ENCODE measurements at regions not wholly inside any gene's neighbourhood (a gene's known extent, or its start where the extent isn't known, plus 50 kb on each side); places are given as distances from the start of the nearest gene placed in this dataset.
A peak's percentile ranks its signal among the peaks of the same experiment; 100 is the strongest.

- Histone ChIP-seq H2AFZ (ENCODE audit: low read length) (no peak overlapping the region), H3K27me3 (ENCODE audit: control insufficient read depth in 1 of 2, insufficient read depth in 2 of 2, low read length in 2 of 2) (no peaks in the 10 kb centered on the region), H3K4me1 (ENCODE audit: insufficient read depth, low read length) (no peaks in the 10 kb centered on the region), H3K27ac (ENCODE audit: extremely low read length, insufficient read depth, low read length) (no peak overlapping the region), H3K36me3 (replicated peaks in 1 of 2; ENCODE audit: control insufficient read depth in 1 of 2, insufficient read depth in 2 of 2, low read length in 2 of 2) (no peaks in the 10 kb centered on the region), H3K79me2 (ENCODE audit: insufficient read depth, low read length) (no peaks in the 10 kb centered on the region), H3K9ac (ENCODE audit: insufficient read depth, low read depth, low read length) (no peak overlapping the region), H4K20me1 (ENCODE audit: insufficient read depth, low read length) (no peaks in the 10 kb centered on the region), H3K4me2 (ENCODE audit: low read depth, low read length) (no peak overlapping the region), H3K9me3 (ENCODE audit: low read length) (no peaks in the 10 kb centered on the region; the same call in 1 of the 2 replicates), H3K4me3 (replicated peaks in 1 of 3; ENCODE audit: insufficient read depth in 1 of 3, low read depth in 2 of 3, low read length in 3 of 3) (no peak overlapping the region)
- 53% methylated on average over 8 of the region's 8 CpGs for WGBS (ENCODE audit: low lambda C conversion rate)
- ChIA-PET POLR2A (no interaction called here), CTCF (ENCODE audit: low intra/inter-chr PET ratio, low total read pairs) (no interaction called here)
- intact Hi-C loops (cut with micrococcal nuclease; ENCODE audit: unreplicated experiment) (no loop called here), in situ Hi-C loops (cut with HindIII; ENCODE audit: extremely low pct_ligation_motif_present, low pct_unique_long_range_greater_than_20kb) (no loop called here)
- DNase-seq (ENCODE audit: low spot score) (no peak), FAIRE-seq (no peak), ATAC-seq (peak; percentile 50; the same call in 1 of the 3 replicates)
- no TSS peak for BruUV-seq (replicated peaks)
- TF ChIP-seq, protein P1, sequence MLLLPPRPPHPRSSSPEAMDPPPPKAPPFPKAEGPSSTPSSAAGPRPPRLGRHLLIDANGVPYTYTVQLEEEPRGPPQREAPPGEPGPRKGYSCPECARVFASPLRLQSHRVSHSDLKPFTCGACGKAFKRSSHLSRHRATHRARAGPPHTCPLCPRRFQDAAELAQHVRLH (CRISPR knock-in tag; IDR thresholded peaks at IDR 0.05; ENCODE audit: borderline replicate concordance, low read depth), result no peak
- no peak for TF ChIP-seq NONO (IDR thresholded peaks at IDR 0.05)
- no peak for TF ChIP-seq NONO (CRISPR knock-in tag; conservative IDR thresholded peaks at IDR 0.05)
- TF ChIP-seq ZSCAN22 (CRISPR knock-in tag; IDR thresholded peaks at IDR 0.05), result no peak
- TF ChIP-seq, protein P2, sequence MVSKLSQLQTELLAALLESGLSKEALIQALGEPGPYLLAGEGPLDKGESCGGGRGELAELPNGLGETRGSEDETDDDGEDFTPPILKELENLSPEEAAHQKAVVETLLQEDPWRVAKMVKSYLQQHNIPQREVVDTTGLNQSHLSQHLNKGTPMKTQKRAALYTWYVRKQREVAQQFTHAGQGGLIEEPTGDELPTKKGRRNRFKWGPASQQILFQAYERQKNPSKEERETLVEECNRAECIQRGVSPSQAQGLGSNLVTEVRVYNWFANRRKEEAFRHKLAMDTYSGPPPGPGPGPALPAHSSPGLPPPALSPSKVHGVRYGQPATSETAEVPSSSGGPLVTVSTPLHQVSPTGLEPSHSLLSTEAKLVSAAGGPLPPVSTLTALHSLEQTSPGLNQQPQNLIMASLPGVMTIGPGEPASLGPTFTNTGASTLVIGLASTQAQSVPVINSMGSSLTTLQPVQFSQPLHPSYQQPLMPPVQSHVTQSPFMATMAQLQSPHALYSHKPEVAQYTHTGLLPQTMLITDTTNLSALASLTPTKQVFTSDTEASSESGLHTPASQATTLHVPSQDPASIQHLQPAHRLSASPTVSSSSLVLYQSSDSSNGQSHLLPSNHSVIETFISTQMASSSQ (IDR thresholded peaks at IDR 0.05; ENCODE audit: low read depth), result no peak
- TF ChIP-seq, protein P2 (CRISPR knock-in tag; IDR thresholded peaks at IDR 0.05; ENCODE audit: borderline replicate concordance), result no peak
- TF ChIP-seq SP2 (CRISPR knock-in tag; IDR thresholded peaks at IDR 0.05), result no peak
- no peak for TF ChIP-seq ZNF256 (CRISPR knock-in tag; conservative IDR thresholded peaks at IDR 0.05)
- TF ChIP-seq, protein P3, sequence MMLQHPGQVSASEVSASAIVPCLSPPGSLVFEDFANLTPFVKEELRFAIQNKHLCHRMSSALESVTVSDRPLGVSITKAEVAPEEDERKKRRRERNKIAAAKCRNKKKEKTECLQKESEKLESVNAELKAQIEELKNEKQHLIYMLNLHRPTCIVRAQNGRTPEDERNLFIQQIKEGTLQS (CRISPR knock-in tag; IDR thresholded peaks at IDR 0.05), result no peak
- no peak for TF ChIP-seq ZNF367 (CRISPR knock-in tag; IDR thresholded peaks at IDR 0.05; ENCODE audit: borderline replicate concordance)
- TF ChIP-seq POGK (CRISPR knock-in tag; conservative IDR thresholded peaks at IDR 0.05), result no peak
- no peak for TF ChIP-seq ZNF274 (CRISPR knock-in tag; IDR thresholded peaks at IDR 0.05)
- TF ChIP-seq, protein P4, sequence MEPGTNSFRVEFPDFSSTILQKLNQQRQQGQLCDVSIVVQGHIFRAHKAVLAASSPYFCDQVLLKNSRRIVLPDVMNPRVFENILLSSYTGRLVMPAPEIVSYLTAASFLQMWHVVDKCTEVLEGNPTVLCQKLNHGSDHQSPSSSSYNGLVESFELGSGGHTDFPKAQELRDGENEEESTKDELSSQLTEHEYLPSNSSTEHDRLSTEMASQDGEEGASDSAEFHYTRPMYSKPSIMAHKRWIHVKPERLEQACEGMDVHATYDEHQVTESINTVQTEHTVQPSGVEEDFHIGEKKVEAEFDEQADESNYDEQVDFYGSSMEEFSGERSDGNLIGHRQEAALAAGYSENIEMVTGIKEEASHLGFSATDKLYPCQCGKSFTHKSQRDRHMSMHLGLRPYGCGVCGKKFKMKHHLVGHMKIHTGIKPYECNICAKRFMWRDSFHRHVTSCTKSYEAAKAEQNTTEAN (CRISPR knock-in tag; conservative IDR thresholded peaks at IDR 0.05), result no peak
- no peak for TF ChIP-seq MYNN (CRISPR knock-in tag; IDR thresholded peaks at IDR 0.05; ENCODE audit: low read depth)
- no peak for TF ChIP-seq ZSCAN12 (CRISPR knock-in tag; IDR thresholded peaks at IDR 0.05)
- no peak for TF ChIP-seq SP4 (CRISPR knock-in tag; IDR thresholded peaks at IDR 0.05)
- TF ChIP-seq ZNF841 (CRISPR knock-in tag; IDR thresholded peaks at IDR 0.05; ENCODE audit: borderline replicate concordance), result no peak
Measured at GRCh38 chr14:22226381-22226780, 362.6 kb downstream of the DAD1 start.

Measured in HepG2 (cell line).